Gastroesophageal sphincter (tissue), 4 donors: ENCODE measurements at regions not wholly inside any gene's neighbourhood (a gene's known extent, or its start where the extent isn't known, plus 50 kb on each side); places are given as distances from the start of the nearest gene placed in this dataset.
A peak's percentile ranks its signal among the peaks of the same experiment; 100 is the strongest.

Experiments used
- ATAC-seq: fragments of 150-250 bp; one replicate; pipeline ENCODE4 v1.9.1; 2016; ENCODE audit warnings: mild to moderate bottlenecking, moderate library complexity
- H3K27ac ChIP-seq, 4 donors: fragments of 200-600 bp; sonication (generic) in 3 of 4; 1 replicate in 3 of 4; 2 replicates in 1 of 4; pipeline ENCODE4 v1.5.1; 2016 to 2019
- H3K27me3 ChIP-seq: fragments of 200-600 bp; sonication (generic); one replicate; pipeline ENCODE4 v1.5.1; 2019
- H3K36me3 ChIP-seq, 2 donors: fragments of 200-600 bp; sonication (generic); one replicate each; pipeline ENCODE4 v1.5.1; 2019; ENCODE audit warnings: control low read depth in 1 of 2
- H3K4me1 ChIP-seq, 3 donors: fragments of 200-600 bp; sonication (generic); 1 replicate in 2 of 3; 2 replicates in 1 of 3; pipeline ENCODE4 v1.5.1; 2016 to 2019; ENCODE audit warnings: control low read depth in 2 of 3
- H3K4me3 ChIP-seq, 2 donors: fragments of 200-600 bp; sonication (generic); one replicate each; pipeline ENCODE4 v1.5.1; 2019; ENCODE audit warnings: mild to moderate bottlenecking in 1 of 2, moderate library complexity in 1 of 2
- H3K9me3 ChIP-seq, 3 donors: fragments of 200-600 bp; sonication (generic); one replicate each; pipeline ENCODE4 v1.5.1; 2017 to 2019; ENCODE audit warnings: control low read depth in 2 of 3
- EP300 ChIP-seq: sonication (generic); formaldehyde crosslinking; IDR thresholded peaks from one replicate; pipeline ENCODE4 v1.6.1; 2017; ENCODE audit warnings: antibody characterized with exemption, mild to moderate bottlenecking
- POLR2A ChIP-seq, 2 donors: fragments of 450-650 bp; IDR thresholded peaks; one replicate each; pipeline ENCODE4 v1.6.1; 2017; ENCODE audit warnings: antibody characterized with exemption in 2 of 2, mild to moderate bottlenecking in 2 of 2, moderate library complexity in 1 of 2
- POLR2AphosphoS5 ChIP-seq: sonication (generic); formaldehyde crosslinking; IDR thresholded peaks from one replicate; pipeline ENCODE4 v1.6.1; 2017; ENCODE audit warnings: antibody characterized with exemption
- WGBS, 2 donors: methylation state at CpG; one replicate each; pipeline ENCODE4 v1.1.5; 2018; ENCODE audit warnings: low coverage in 1 of 2; 5-methylcytosine and 5-hydroxymethylcytosine counted together
- TF ChIP-seq, protein P1 (sequence below), 4 experiments: fragments of 200-600 bp in 2 of 4; fragments of 450-650 bp in 2 of 4; sonication (generic) in 1 of 4; IDR thresholded peaks; one replicate each; pipeline ENCODE4 v1.5.1; 2017 to 2019; ENCODE audit warnings: antibody characterized with exemption in 4 of 4, mild to moderate bottlenecking in 2 of 4, moderate library complexity in 2 of 4

DNA sequence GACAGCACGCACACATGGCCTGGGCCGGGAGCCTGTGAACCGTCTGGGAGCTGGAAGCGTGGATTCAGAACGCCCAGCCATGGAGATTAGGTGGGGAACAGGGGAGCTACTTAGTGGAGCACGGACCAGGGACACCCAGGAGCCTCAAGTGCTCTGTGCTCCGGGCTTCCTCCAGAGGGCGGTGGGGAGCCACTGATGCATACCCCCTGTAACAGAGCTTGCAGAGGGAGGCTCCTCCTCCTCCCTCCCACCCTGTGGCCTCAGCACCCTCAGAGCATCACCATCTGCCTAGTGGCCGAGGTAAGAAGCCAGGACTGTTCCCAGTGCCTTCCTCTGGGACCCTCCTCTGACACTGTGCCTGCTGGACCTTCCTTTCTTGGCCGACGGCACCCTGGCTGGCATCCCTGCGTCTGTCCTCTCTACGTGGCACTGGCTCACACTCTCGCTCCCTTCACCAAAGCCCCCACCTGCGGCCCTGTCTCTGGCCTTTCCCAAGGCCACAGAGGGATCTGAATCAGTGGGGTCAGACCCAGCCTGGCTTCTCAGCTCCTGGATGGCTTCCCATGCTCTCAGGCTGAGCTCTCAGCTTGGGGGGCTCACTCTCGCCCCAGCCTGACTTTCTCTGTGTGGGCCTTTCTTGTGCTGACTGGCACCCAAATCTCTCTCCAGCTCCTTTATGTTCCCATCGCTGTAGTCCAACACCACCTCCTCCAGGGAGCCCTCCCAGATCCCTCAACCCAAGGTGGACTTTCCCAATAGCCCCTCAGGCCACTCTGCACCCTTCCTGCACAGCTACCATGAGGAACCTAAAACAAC lies 780.9 kb downstream of the BRD1 start:
- Histone ChIP-seq H3K4me1 (no peaks in the 10 kb centered on the region), H3K9me3 (no peaks in the 10 kb centered on the region), H3K27ac (no peak overlapping the region), H3K27me3 (peaks cover 71% of the 10 kb centered on the region), H3K36me3 (no peaks in the 10 kb centered on the region), H3K4me3 (no peak overlapping the region)
- WGBS, 2 donors: 55 to 60% methylated on average over 8 to 9 of the region's 17 CpGs
- no peak for ATAC-seq
- TF ChIP-seq, protein P1, sequence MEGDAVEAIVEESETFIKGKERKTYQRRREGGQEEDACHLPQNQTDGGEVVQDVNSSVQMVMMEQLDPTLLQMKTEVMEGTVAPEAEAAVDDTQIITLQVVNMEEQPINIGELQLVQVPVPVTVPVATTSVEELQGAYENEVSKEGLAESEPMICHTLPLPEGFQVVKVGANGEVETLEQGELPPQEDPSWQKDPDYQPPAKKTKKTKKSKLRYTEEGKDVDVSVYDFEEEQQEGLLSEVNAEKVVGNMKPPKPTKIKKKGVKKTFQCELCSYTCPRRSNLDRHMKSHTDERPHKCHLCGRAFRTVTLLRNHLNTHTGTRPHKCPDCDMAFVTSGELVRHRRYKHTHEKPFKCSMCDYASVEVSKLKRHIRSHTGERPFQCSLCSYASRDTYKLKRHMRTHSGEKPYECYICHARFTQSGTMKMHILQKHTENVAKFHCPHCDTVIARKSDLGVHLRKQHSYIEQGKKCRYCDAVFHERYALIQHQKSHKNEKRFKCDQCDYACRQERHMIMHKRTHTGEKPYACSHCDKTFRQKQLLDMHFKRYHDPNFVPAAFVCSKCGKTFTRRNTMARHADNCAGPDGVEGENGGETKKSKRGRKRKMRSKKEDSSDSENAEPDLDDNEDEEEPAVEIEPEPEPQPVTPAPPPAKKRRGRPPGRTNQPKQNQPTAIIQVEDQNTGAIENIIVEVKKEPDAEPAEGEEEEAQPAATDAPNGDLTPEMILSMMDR (IDR thresholded peaks at IDR 0.05): peak in 2 of 4 experiments; percentile 14 to 42
- TF ChIP-seq EP300: no peak

DNA sequence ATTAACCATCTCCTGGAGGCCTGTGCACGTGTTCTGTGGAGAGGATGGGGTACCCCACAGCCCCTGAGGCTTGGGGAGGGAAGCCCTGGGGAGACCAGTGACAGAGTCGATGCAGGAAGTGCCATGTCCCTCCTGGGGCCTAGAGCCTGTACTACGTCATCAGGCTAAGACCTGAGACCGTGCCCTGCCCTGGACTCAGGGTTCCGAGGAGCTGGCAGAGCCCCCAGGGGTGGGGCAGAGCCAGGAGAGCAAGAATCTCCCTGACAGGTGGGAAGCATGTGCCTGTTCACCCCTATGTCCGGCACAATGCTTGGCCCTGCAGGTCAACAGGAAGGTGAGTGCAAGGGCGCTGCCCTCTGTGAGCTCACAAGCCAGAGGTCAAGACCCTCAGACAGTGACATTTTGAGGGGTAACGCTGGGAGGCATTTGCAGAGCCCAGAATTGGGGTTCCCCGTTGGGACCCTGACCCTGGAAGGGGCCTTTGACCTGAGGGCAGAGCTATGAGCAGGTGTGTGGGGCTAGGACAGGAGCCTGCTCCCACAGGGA lies 781.6 kb downstream of the BRD1 start:
- no peaks in the 10 kb centered on the region for H3K36me3 ChIP-seq
- TF ChIP-seq POLR2A (IDR thresholded peaks at IDR 0.05) (no peak), EP300 (no peak), POLR2AphosphoS5 (no peak)
- TF ChIP-seq, protein P1 (IDR thresholded peaks at IDR 0.05): no peak
- H3K27me3 ChIP-seq: peaks cover 71% of the 10 kb centered on the region
- no peak overlapping the region for H3K4me3 ChIP-seq
- H3K9me3 ChIP-seq: no peaks in the 10 kb centered on the region
- ATAC-seq: no peak
- H3K4me1 ChIP-seq: no peaks in the 10 kb centered on the region
- WGBS, 2 donors: 17 to 53% methylated on average over 1 to 3 of the region's 9 CpGs
- H3K27ac ChIP-seq: no peak overlapping the region

DNA sequence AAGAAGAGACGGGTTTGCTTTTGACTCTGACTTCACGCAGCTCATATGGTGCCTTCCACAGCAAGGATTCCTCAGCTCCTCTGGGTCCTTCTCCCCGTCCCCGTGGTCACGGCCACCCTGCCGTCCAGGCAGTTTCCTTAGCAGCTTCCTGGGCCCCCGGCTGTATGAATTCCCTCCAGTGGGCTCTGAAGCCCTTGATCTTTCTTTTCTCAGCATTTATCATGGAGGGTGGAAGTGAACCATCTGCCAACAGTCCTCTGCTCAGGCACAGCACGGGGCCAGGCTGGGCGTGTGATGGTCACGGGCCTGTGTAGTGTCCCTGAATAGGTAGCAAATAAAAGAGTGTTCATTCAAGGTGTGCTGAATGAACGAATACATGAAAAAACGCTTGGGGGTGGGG lies 782.4 kb downstream of the BRD1 start:
- TF ChIP-seq POLR2AphosphoS5: no peak
- TF ChIP-seq, protein P1 (IDR thresholded peaks at IDR 0.05): no peak
- Histone ChIP-seq H3K36me3 (no peaks in the 10 kb centered on the region), H3K27ac (no peak overlapping the region), H3K9me3 (no peaks in the 10 kb centered on the region), H3K4me3 (no peak overlapping the region), H3K4me1 (no peaks in the 10 kb centered on the region), H3K27me3 (peaks cover 77% of the 10 kb centered on the region)
- 31 to 64% methylated on average over 8 to 10 of the region's 12 CpGs for WGBS, 2 donors
- ATAC-seq: no peak

DNA sequence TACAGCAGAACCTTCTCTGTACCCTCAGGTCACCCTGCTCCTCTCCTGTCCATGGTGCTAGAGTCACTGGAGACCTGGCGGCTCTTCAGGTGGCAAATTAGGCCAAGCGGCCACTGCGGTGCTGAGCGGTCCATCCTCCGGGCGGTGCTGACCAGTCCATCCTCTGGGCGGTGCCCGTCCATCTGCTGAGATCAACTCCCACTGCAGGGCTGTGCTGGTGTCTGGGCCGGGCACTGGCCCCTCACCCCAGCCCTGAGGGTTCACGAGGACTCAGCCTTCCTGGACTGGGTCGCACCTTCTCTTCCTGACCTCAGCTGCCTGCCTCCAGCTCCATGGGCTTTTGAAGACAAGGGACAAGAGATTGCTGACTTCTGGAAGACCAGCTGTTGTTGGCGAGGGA lies 782.9 kb downstream of the BRD1 start:
- Histone ChIP-seq H3K4me1 (no peaks in the 10 kb centered on the region), H3K9me3 (no peaks in the 10 kb centered on the region), H3K27ac (no peak overlapping the region), H3K4me3 (no peak overlapping the region), H3K27me3 (peaks cover 80% of the 10 kb centered on the region), H3K36me3 (no peaks in the 10 kb centered on the region)
- no peak for ATAC-seq
- 67% methylated on average over 1 of the region's 12 CpGs; no CpG with 5 or more reads in 1 of the 2 donors for WGBS, 2 donors
- no peak for TF ChIP-seq POLR2AphosphoS5
- no peak for TF ChIP-seq POLR2A (IDR thresholded peaks at IDR 0.05)
- TF ChIP-seq, protein P1 (IDR thresholded peaks at IDR 0.05): no peak
- no peak for TF ChIP-seq EP300

DNA sequence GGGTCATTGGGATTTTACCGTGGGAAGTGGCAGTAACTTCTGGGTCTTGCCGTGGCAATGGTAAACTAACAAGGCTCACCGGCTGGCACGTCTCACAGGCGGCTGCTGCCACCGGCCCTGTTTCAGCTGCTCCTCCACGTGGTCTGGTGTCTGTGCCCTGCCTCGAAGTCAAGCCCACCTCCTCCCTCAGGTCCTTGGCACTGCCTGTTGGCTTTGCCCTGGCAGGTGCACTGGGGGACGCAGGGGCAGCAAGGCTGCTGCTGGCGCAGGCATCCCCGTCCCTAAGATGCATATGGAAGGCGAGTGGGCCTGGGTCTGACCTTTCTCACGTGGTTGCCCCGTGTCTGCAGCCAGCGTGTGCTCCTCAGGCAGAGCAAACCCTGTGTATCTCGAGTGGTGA lies 783.6 kb downstream of the BRD1 start:
- ATAC-seq: no peak
- H3K4me3 ChIP-seq: no peak overlapping the region
- 92 to 100% methylated on average over 1 to 12 of the region's 16 CpGs for WGBS, 2 donors
- no peak overlapping the region for H3K27ac ChIP-seq
- peaks cover 78% of the 10 kb centered on the region for H3K27me3 ChIP-seq
- H3K4me1 ChIP-seq: no peaks in the 10 kb centered on the region
- TF ChIP-seq, protein P1 (IDR thresholded peaks at IDR 0.05): no peak
- no peak for TF ChIP-seq POLR2A (IDR thresholded peaks at IDR 0.05)
- TF ChIP-seq POLR2AphosphoS5: no peak
- TF ChIP-seq EP300: no peak
- no peaks in the 10 kb centered on the region for H3K36me3 ChIP-seq
- no peaks in the 10 kb centered on the region for H3K9me3 ChIP-seq
